GM19397 (cell line): ENCODE measurements at regions not wholly inside any gene's neighbourhood (a gene's known extent, or its start where the extent isn't known, plus 50 kb on each side); places are given as distances from the start of the nearest gene placed in this dataset.

Experiments
- ATAC-seq: cut with Tn5 transposase; IDR thresholded peaks from one replicate; pipeline ENCODE4 v1.9.1; 2021; ENCODE audit warnings: mild to moderate bottlenecking, moderate library complexity; ENCODE audit not compliant: unreplicated experiment

- no peak for ATAC-seq
Measured at GRCh38 chr6:166052837-166053236, 114.8 kb downstream of the TBXT start.

- no peak for ATAC-seq
Measured at GRCh38 chr6:166050559-166050958, 117.1 kb downstream of the TBXT start.

GRCh38 chr6:166046982-166047381 lies 120.7 kb downstream of the TBXT start:
- ATAC-seq: no peak

GRCh38 chr6:166046226-166046625 lies 121.4 kb downstream of the TBXT start:
- ATAC-seq: no peak

GRCh38 chr6:166045860-166046200 lies 121.8 kb downstream of the TBXT start:
- ATAC-seq: no peak

GRCh38 chr6:166045173-166045859 lies 122.3 kb downstream of the TBXT start:
- no peak for ATAC-seq

GRCh38 chr6:166041277-166041676 lies 126.4 kb downstream of the TBXT start:
- no peak for ATAC-seq

- no peak for ATAC-seq
Measured at GRCh38 chr6:166040292-166040691, 127.4 kb downstream of the TBXT start.

- ATAC-seq: no peak
Measured at GRCh38 chr6:166036316-166037095, 131.1 kb downstream of the TBXT start.

- no peak for ATAC-seq
Measured at GRCh38 chr6:166032366-166033200, 135.1 kb downstream of the TBXT start.

- no peak for ATAC-seq
Measured at GRCh38 chr6:166031275-166031674, 136.4 kb downstream of the TBXT start.

GRCh38 chr6:166029506-166029905 lies 138.1 kb downstream of the TBXT start:
- ATAC-seq: no peak

GRCh38 chr6:166027761-166028160 lies 139.9 kb downstream of the TBXT start:
- ATAC-seq: no peak

GRCh38 chr6:166026586-166027126 lies 141.0 kb downstream of the TBXT start:
- no peak for ATAC-seq

GRCh38 chr6:166025149-166025898 lies 142.3 kb downstream of the TBXT start:
- no peak for ATAC-seq

GRCh38 chr6:166024252-166024651 lies 143.4 kb downstream of the TBXT start:
- ATAC-seq: no peak

- ATAC-seq: no peak
Measured at GRCh38 chr6:166023273-166023989, 144.2 kb downstream of the TBXT start.

- ATAC-seq: no peak
Measured at GRCh38 chr6:166021429-166021828, 146.2 kb downstream of the TBXT start.

- no peak for ATAC-seq
Measured at GRCh38 chr6:166019214-166019613, 148.4 kb downstream of the TBXT start.

GRCh38 chr6:166017032-166017635 lies 150.5 kb downstream of the TBXT start:
- no peak for ATAC-seq
